Activated CD8-positive, alpha-beta T cell treated with anti-CD3 and anti-CD28 coated beads for 36 hours (primary cell): ENCODE measurements at regions not wholly inside any gene's neighbourhood (a gene's known extent, or its start where the extent isn't known, plus 50 kb on each side); places are given as distances from the start of the nearest gene placed in this dataset.

ENCODE experiments used
- ATAC-seq: fragments of 200-7000 bp; cut with Tn5 transposase; one replicate; pipeline ENCODE4 v1.10.0; 2021; ENCODE audit warnings: mild to moderate bottlenecking, moderate library complexity
- CTCF ChIA-PET: fragments of 350-600 bp; sonication (Branson Sonifier 250); formaldehyde crosslinking; loops from one replicate; lab custom pipeline; 2021; ENCODE audit warnings: antibody characterized with exemption; lab: Charles Lee
- POLR2A ChIA-PET: fragments of 350-600 bp; sonication (Branson Sonifier 250); formaldehyde crosslinking; loops from one replicate; lab custom pipeline; 2021; ENCODE audit warnings: antibody characterized with exemption; lab: Charles Lee
- DNase-seq: peaks from one replicate; pipeline ENCODE4 v3.0.0-alpha.2; 2020
- H3K27ac Mint-ChIP-seq: one replicate; pipeline ENCODE4 v1.8.0; 2021; ENCODE audit warnings: mild to moderate bottlenecking, mixed read lengths
- H3K27me3 Mint-ChIP-seq: one replicate; pipeline ENCODE4 v1.8.0; 2021; ENCODE audit warnings: mixed read lengths
- H3K36me3 Mint-ChIP-seq: one replicate; pipeline ENCODE4 v1.8.0; 2021; ENCODE audit warnings: low read depth, mixed read lengths
- H3K4me1 Mint-ChIP-seq: one replicate; pipeline ENCODE4 v1.8.0; 2021; ENCODE audit warnings: low read depth, mixed read lengths
- H3K4me3 Mint-ChIP-seq: one replicate; pipeline ENCODE4 v1.8.0; 2021; ENCODE audit warnings: mild to moderate bottlenecking, moderate library complexity, mixed read lengths
- H3K9me3 Mint-ChIP-seq: one replicate; pipeline ENCODE4 v1.8.0; 2021; ENCODE audit warnings: mixed read lengths
- CTCF ChIP-seq: fragments of 200-600 bp; IDR thresholded peaks from one replicate; pipeline ENCODE4 v1.8.0; 2022; ENCODE audit warnings: antibody characterized with exemption, mild to moderate bottlenecking
- intact Hi-C: fragments of 100-400 bp; cut with micrococcal nuclease; formaldehyde crosslinking; loops from one replicate; pipeline ENCODE4 v1.10.0; 2022

- POLR2A ChIA-PET = no interaction called here
- Mint-ChIP-seq H3K9me3 (peaks cover 6% of the 10 kb centered on the region), H3K27ac (no peak overlapping the region)
Measured at GRCh38 chr5:104361932-104362331, 799.3 kb upstream of the NUDT12 start.

GRCh38 chr5:104355350-104355749 is 792.8 kb upstream of the NUDT12 start:
- Mint-ChIP-seq H3K4me1 (no peaks in the 10 kb centered on the region), H3K27ac (no peak overlapping the region), H3K4me3 (no peak overlapping the region), H3K9me3 (peaks cover 1% of the 10 kb centered on the region), H3K36me3 (no peaks in the 10 kb centered on the region), H3K27me3 (no peaks in the 10 kb centered on the region)
- CTCF ChIA-PET = no interaction called here
- TF ChIP-seq CTCF = no peak
- no peak for ATAC-seq
- intact Hi-C loops = no loop called here
- no peak for DNase-seq
- POLR2A ChIA-PET = no interaction called here

More at GRCh38 chr5:104361932-104362331, 799.3 kb upstream of the NUDT12 start:
- Mint-ChIP-seq H3K4me1 (no peaks in the 10 kb centered on the region), H3K27me3 (no peaks in the 10 kb centered on the region), H3K4me3 (no peak overlapping the region), H3K36me3 (no peaks in the 10 kb centered on the region)
- DNase-seq (no peak), ATAC-seq (no peak)
- intact Hi-C loops = no loop called here
- no peak for TF ChIP-seq CTCF
- CTCF ChIA-PET = no interaction called here

- no peaks in the 10 kb centered on the region for H3K4me1 Mint-ChIP-seq
- TF ChIP-seq CTCF = no peak
- no peak for ATAC-seq
- ChIA-PET CTCF (no interaction called here), POLR2A (interaction anchor here (0.6 kb wide), 1 partner anchor 64 kb away, joined by 3 read pairs; no protein-coding TSS in a partner anchor)
- intact Hi-C loops = no loop called here
- no peak overlapping the region for H3K4me3 Mint-ChIP-seq
- no peaks in the 10 kb centered on the region for H3K36me3 Mint-ChIP-seq
- H3K27ac Mint-ChIP-seq = no peak overlapping the region
- no peak for DNase-seq
- no peaks in the 10 kb centered on the region for H3K9me3 Mint-ChIP-seq
- H3K27me3 Mint-ChIP-seq = no peaks in the 10 kb centered on the region
Measured at GRCh38 chr5:104353371-104353770, 790.8 kb upstream of the NUDT12 start.

GRCh38 chr5:104352954-104353353 is 790.4 kb upstream of the NUDT12 start:
- Mint-ChIP-seq H3K4me1 (no peaks in the 10 kb centered on the region), H3K27ac (no peak overlapping the region), H3K36me3 (no peaks in the 10 kb centered on the region), H3K4me3 (no peak overlapping the region), H3K27me3 (no peaks in the 10 kb centered on the region), H3K9me3 (no peaks in the 10 kb centered on the region)
- no peak for TF ChIP-seq CTCF
- ChIA-PET CTCF (no interaction called here), POLR2A (no interaction called here)
- ATAC-seq = no peak
- DNase-seq = no peak
- intact Hi-C loops = no loop called here

- intact Hi-C loops = no loop called here
- no peak overlapping the region for H3K4me3 Mint-ChIP-seq
- H3K27ac Mint-ChIP-seq = no peak overlapping the region
- CTCF ChIA-PET = no interaction called here
- DNase-seq (no peak), ATAC-seq (no peak)
- POLR2A ChIA-PET = interaction anchor here (0.6 kb wide), 1 partner anchor 26 kb away, joined by 3 read pairs; no protein-coding TSS in a partner anchor
- H3K4me1 Mint-ChIP-seq = no peaks in the 10 kb centered on the region
- H3K9me3 Mint-ChIP-seq = no peaks in the 10 kb centered on the region
- no peak for TF ChIP-seq CTCF
- H3K27me3 Mint-ChIP-seq = no peaks in the 10 kb centered on the region
- no peaks in the 10 kb centered on the region for H3K36me3 Mint-ChIP-seq
Measured at GRCh38 chr5:104347119-104347708, 784.6 kb upstream of the NUDT12 start.
